Astrocyte (in vitro differentiated cells and primary cell): ENCODE measurements at regions not wholly inside any gene's neighbourhood (a gene's known extent, or its start where the extent isn't known, plus 50 kb on each side); places are given as distances from the start of the nearest gene placed in this dataset.

Source experiments
- EZH2 ChIP-seq: IDR thresholded peaks from 2 replicates; pipeline ENCODE4 v1.6.1; 2012; ENCODE audit warnings: mild to moderate bottlenecking, low read length, inconsistent platforms; ENCODE audit not compliant: insufficient read depth
- TF ChIP-seq, protein P1 (sequence below): IDR thresholded peaks from 2 replicates; pipeline ENCODE4 v1.5.1; 2011; ENCODE audit warnings: low read depth, mild to moderate bottlenecking, inconsistent platforms, low read length, moderate library complexity; ENCODE audit not compliant: insufficient read depth

GRCh38 chr12:75579552-75579951, 68.1 kb upstream of the KRR1 start:
- TF ChIP-seq EZH2, result no peak
- TF ChIP-seq, protein P1, sequence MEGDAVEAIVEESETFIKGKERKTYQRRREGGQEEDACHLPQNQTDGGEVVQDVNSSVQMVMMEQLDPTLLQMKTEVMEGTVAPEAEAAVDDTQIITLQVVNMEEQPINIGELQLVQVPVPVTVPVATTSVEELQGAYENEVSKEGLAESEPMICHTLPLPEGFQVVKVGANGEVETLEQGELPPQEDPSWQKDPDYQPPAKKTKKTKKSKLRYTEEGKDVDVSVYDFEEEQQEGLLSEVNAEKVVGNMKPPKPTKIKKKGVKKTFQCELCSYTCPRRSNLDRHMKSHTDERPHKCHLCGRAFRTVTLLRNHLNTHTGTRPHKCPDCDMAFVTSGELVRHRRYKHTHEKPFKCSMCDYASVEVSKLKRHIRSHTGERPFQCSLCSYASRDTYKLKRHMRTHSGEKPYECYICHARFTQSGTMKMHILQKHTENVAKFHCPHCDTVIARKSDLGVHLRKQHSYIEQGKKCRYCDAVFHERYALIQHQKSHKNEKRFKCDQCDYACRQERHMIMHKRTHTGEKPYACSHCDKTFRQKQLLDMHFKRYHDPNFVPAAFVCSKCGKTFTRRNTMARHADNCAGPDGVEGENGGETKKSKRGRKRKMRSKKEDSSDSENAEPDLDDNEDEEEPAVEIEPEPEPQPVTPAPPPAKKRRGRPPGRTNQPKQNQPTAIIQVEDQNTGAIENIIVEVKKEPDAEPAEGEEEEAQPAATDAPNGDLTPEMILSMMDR, result no peak
